CD4-positive, alpha-beta memory T cell (primary cell): ENCODE measurements at regions not wholly inside any gene's neighbourhood (a gene's known extent, or its start where the extent isn't known, plus 50 kb on each side); places are given as distances from the start of the nearest gene placed in this dataset.
"Not testable (repeated sequence)": the region's sequence is repeated elsewhere in the genome, so short reads cannot be mapped to it uniquely, and the experiment has no call there.

Experiments used
- CTCF ChIA-PET: fragments of 350-600 bp; sonication (Branson Sonifier 250); formaldehyde crosslinking; loops from one replicate; lab custom pipeline; 2021; ENCODE audit warnings: inconsistent platforms; ENCODE audit not compliant: partially characterized antibody; lab: Charles Lee
- POLR2A ChIA-PET: fragments of 350-600 bp; sonication (Branson Sonifier 250); formaldehyde crosslinking; loops from one replicate; lab custom pipeline; 2021; ENCODE audit not compliant: partially characterized antibody; lab: Charles Lee
- DNase-seq, 5 donors: peaks; one replicate each; pipeline versions ENCODE4 v3.0.0 to v3.0.0-alpha.2; 2020 to 2022; ENCODE audit warnings: mixed read lengths in 1 of 5
- H3K27ac ChIP-seq: one replicate; pipeline ENCODE4 v1.7.0; 2013; ENCODE audit warnings: low read depth, low read length
- H3K27me3 ChIP-seq: 2 replicates; pipeline ENCODE4 v1.7.0; 2013; ENCODE audit warnings: mild to moderate bottlenecking, low read length, moderate library complexity; ENCODE audit not compliant: insufficient read depth
- H3K36me3 ChIP-seq: 2 replicates; pipeline ENCODE4 v1.7.0; 2013; ENCODE audit warnings: mild to moderate bottlenecking, low read length, moderate library complexity; ENCODE audit not compliant: insufficient read depth
- H3K4me1 ChIP-seq: 2 replicates; pipeline ENCODE4 v1.7.0; 2013; ENCODE audit warnings: mild to moderate bottlenecking, low read length, moderate library complexity; ENCODE audit not compliant: insufficient read depth
- H3K4me3 ChIP-seq, 2 donors: one replicate each; pipeline ENCODE4 v1.7.0; 2013; ENCODE audit warnings: low read length in 2 of 2, mild to moderate bottlenecking in 1 of 2
- H3K9me3 ChIP-seq, 2 donors: one replicate each; pipeline ENCODE4 v1.7.0; 2013; ENCODE audit warnings: low read length in 2 of 2, control low read depth in 1 of 2; ENCODE audit not compliant: control insufficient read depth in 1 of 2
- H3K27ac Mint-ChIP-seq, 7 donors: one replicate each; pipeline ENCODE4 v1.8.0; 2020 to 2021; ENCODE audit warnings: mixed read lengths in 7 of 7, mild to moderate bottlenecking in 6 of 7, inconsistent platforms in 3 of 7, moderate library complexity in 3 of 7
- H3K27me3 Mint-ChIP-seq, 2 donors: one replicate each; pipeline ENCODE4 v1.8.0; 2020 to 2021; ENCODE audit warnings: mixed read lengths in 2 of 2
- H3K36me3 Mint-ChIP-seq, 2 donors: one replicate each; pipeline ENCODE4 v1.8.0; 2020 to 2021; ENCODE audit warnings: mixed read lengths in 2 of 2, inconsistent platforms in 1 of 2, mild to moderate bottlenecking in 1 of 2
- H3K4me1 Mint-ChIP-seq, 4 donors: one replicate each; pipeline ENCODE4 v1.8.0; 2020 to 2021; ENCODE audit warnings: mixed read lengths in 4 of 4, mild to moderate bottlenecking in 1 of 4
- H3K4me3 Mint-ChIP-seq, 8 donors: one replicate each; pipeline ENCODE4 v1.8.0; 2020 to 2021; ENCODE audit warnings: mixed read lengths in 8 of 8, mild to moderate bottlenecking in 7 of 8, moderate library complexity in 6 of 8, inconsistent platforms in 3 of 8
- H3K9me3 Mint-ChIP-seq, 8 donors: one replicate each; pipeline ENCODE4 v1.8.0; 2020 to 2021; ENCODE audit warnings: mixed read lengths in 8 of 8, mild to moderate bottlenecking in 5 of 8, inconsistent platforms in 3 of 8, moderate library complexity in 1 of 8
- intact Hi-C: fragments of 100-400 bp; cut with micrococcal nuclease; formaldehyde crosslinking; loops from one replicate; pipeline ENCODE4 v1.15.1; 2023

DNA sequence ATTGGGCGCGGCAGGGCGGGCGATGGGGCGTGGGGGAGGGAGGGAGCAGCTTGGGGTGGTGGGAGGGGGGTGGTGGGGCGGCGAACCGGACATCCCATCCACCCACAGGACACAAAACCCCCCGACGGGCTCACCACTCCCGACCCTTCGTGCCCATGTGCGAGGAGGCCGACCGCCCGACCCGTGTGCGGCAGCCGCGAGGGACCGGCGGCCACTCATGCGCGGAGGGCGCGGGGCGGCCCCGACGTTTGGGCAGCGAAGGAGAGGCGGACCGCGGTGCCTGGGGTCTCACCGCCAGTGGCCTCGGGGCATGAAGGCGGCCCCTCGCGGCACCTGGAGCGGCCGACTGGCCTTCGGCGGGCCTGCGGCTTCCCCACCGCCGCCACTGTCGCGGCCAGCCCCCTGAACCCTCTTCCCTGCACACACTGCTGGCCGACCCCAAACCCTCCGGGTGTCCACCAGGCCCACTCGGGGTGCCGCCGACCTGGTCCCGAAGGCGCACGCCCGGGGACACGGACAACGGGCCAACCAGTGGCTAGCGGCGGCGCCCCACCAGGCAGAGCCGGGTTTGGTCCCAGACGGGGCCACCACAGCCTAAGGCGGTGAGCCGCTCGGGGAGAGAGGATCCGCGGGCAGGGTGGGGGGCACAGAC lies 94.6 kb upstream of the ANKRD30BL start:
- Mint-ChIP-seq H3K36me3 (no peaks in the 10 kb centered on the region), H3K4me1 (no peaks in the 10 kb centered on the region), H3K27me3 (peaks cover 10 to 12% of the 10 kb centered on the region in 2 donors), H3K9me3 (peaks cover 0 to 29% (median 19%) of the 10 kb centered on the region in 8 donors), H3K27ac (no peak overlapping the region), H3K4me3 (no peak overlapping the region)
- no peaks in the 10 kb centered on the region for H3K9me3 ChIP-seq
- ChIA-PET CTCF (no interaction called here), POLR2A (no interaction called here)
- no peak for DNase-seq
- intact Hi-C loops = no loop called here
- no peak overlapping the region for H3K4me3 ChIP-seq
- H3K27me3 ChIP-seq = no peaks in the 10 kb centered on the region
- H3K4me1 ChIP-seq = no peaks in the 10 kb centered on the region
- H3K27ac ChIP-seq = no peak overlapping the region
- no peaks in the 10 kb centered on the region for H3K36me3 ChIP-seq

DNA sequence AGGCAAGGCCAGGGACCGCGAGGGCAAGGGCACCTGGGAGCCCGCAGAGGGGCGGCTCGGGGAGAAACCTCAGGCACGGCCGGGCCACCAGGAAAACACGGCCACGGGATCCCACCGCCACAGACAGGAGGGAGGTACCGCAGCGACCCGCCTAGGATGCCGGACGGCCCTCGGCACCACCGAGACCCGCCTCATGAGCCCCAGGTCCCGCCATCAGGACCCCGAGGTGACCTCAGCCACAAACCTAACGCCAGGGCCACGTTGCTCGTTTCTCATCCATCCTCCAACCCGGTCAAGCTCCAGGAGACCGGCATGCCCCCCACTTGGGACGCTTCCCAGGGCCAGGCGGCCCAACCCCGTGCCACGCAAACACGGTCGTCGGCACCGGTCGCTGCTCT lies 95.2 kb upstream of the ANKRD30BL start:
- H3K36me3 ChIP-seq, H3K27ac Mint-ChIP-seq, H3K36me3 Mint-ChIP-seq, H3K4me1 ChIP-seq, H3K27me3 ChIP-seq, H3K4me3 ChIP-seq, H3K4me1 Mint-ChIP-seq, POLR2A ChIA-PET, H3K27ac ChIP-seq, H3K9me3 ChIP-seq, intact Hi-C loops, H3K4me3 Mint-ChIP-seq, DNase-seq, CTCF ChIA-PET: not testable (repeated sequence)
- H3K9me3 Mint-ChIP-seq = peaks cover 0 to 26% (median 17%) of the 10 kb centered on the region in 8 donors
- peaks cover 10 to 12% of the 10 kb centered on the region in 2 donors for H3K27me3 Mint-ChIP-seq

DNA sequence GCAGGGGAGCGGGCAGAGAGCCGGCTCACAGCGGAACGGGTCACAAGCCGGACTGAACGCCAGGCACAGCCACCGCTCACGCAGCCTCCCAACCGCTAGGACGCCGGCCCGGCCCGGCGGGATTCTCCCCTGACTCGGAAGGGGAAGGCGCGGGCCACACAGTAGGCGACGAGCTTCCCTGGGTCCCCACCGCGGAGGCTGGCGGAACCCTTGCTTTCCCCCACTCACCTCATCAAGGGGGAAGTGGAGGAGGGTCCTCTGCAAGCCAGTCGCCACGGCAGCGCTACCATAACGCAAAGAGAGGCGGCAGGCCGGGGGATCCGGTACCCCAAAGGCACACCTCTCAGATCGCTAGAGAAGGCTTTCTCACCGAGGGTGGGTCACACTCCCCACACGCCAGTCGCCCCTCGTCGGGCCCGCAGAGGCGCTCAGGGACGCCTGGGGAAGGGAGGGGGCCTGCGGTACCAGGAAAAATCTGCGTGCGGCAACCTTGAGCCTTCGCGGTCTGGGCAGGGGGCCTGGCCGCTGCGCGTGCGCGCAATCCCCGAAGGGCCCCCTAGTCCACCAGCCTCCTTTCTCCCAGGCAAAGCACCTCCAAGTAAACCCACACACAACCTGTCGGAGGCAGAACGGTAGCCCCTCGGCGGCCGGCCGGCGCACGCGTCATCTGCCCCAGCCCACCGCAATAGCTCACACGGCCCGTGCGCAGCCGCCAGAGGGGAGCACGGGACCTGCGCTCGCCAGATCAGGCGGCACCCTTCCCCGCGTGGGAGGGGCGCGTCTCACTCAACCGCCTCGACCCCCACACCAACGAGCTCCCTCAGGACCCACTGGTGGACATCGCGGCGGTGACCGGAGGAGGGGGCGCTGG lies 95.8 kb upstream of the ANKRD30BL start:
- H3K4me3 Mint-ChIP-seq = not testable (repeated sequence)

DNA sequence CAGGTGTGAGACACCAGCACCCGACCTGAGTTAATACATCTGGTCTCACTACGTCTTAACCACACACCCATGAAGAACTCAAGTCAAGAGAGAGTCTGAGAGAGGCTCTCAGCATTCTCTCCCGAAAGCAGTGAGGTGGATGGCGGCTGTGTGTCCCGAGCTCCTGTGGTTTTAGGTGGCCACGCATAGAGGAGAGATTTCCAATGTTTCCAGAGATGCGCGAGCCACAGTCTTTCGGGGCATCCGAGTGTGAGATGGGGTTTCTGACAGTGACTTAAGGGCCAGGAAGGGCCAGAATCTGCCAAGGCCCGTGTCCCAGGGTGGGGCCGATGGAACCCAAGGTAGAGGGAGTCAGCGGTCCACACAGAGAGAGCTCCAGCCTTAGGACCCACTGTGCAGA lies 97.5 kb upstream of the ANKRD30BL start:
- CTCF ChIA-PET, POLR2A ChIA-PET, H3K4me3 Mint-ChIP-seq, H3K36me3 Mint-ChIP-seq, H3K27ac ChIP-seq, H3K9me3 ChIP-seq, H3K27ac Mint-ChIP-seq, H3K36me3 ChIP-seq, DNase-seq, H3K4me1 ChIP-seq, H3K27me3 ChIP-seq, intact Hi-C loops, H3K4me1 Mint-ChIP-seq, H3K4me3 ChIP-seq: not testable (repeated sequence)
- Mint-ChIP-seq H3K27me3 (peaks cover 10 to 12% of the 10 kb centered on the region in 2 donors), H3K9me3 (peaks cover 0 to 23% (median 12%) of the 10 kb centered on the region in 8 donors)

More for the DNA sequence above, 95.8 kb upstream of the ANKRD30BL start:
- H3K4me3 ChIP-seq, POLR2A ChIA-PET, H3K27ac ChIP-seq, H3K27me3 ChIP-seq, H3K36me3 ChIP-seq, intact Hi-C loops, DNase-seq, H3K36me3 Mint-ChIP-seq, H3K4me1 ChIP-seq, H3K9me3 ChIP-seq, H3K27ac Mint-ChIP-seq, CTCF ChIA-PET, H3K4me1 Mint-ChIP-seq: not testable (repeated sequence)
- Mint-ChIP-seq H3K27me3 (peaks cover 10 to 12% of the 10 kb centered on the region in 2 donors), H3K9me3 (peaks cover 0 to 25% (median 16%) of the 10 kb centered on the region in 8 donors)

DNA sequence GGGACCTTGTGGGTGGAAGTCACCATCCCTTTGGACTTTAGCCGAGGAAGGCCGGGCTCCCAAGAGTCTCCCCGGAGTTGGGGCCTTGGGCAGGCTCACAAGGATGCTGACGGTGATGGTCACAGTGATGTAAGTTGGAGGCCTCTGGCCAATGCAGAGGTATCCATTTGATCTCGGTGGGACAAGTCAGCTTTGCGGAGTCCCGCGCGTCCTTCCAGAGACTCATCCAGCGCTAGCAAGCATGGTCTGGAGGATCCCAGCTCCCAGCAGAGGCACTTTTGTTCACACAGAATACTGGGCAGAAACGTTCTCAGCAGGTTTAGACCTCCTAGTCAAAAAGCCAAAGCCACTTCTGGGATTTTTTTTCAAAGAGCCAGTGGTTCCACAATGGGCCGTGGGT lies 103.8 kb upstream of the ANKRD30BL start:
- H3K36me3 ChIP-seq, POLR2A ChIA-PET, H3K9me3 ChIP-seq, H3K27me3 Mint-ChIP-seq, H3K27ac ChIP-seq, CTCF ChIA-PET, H3K36me3 Mint-ChIP-seq, H3K27ac Mint-ChIP-seq, H3K27me3 ChIP-seq, H3K4me3 ChIP-seq, H3K4me1 Mint-ChIP-seq, H3K4me3 Mint-ChIP-seq, DNase-seq, H3K9me3 Mint-ChIP-seq, intact Hi-C loops: not testable (repeated sequence)
- peaks cover 12% of the 10 kb centered on the region for H3K4me1 ChIP-seq

DNA sequence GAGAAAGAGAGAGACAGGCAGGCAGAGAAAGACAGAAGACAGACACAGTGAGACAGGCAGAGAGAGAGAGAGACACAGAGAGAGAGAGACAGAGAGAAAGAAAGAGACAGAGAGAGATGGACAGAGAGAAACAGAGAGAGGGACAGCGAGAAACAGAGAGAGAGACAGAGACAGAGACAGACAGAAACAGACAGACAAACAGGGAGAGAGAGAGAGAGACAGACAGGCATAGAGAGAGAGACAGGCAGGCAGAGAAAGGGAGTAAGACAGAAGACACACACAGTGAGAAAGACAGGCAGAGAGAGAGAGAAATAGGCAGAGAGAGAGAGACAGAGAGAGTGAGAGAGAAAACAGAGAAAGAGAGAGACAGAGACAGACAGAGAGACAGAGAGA lies 105.3 kb upstream of the ANKRD30BL start:
- CTCF ChIA-PET = interaction anchor here (2.1 kb wide), 1 partner anchor 1577 kb away, joined by 12 read pairs; no protein-coding TSS in a partner anchor
- Mint-ChIP-seq H3K4me3 (no peak overlapping the region), H3K4me1 (peaks cover 0 to 6% (median under 1%) of the 10 kb centered on the region in 4 donors), H3K27me3 (no peaks in the 10 kb centered on the region), H3K36me3 (no peaks in the 10 kb centered on the region), H3K27ac (no peak overlapping the region), H3K9me3 (no peaks in the 10 kb centered on the region)
- Histone ChIP-seq H3K9me3 (no peaks in the 10 kb centered on the region), H3K4me3 (no peak overlapping the region), H3K27ac (no peak overlapping the region), H3K36me3 (no peaks in the 10 kb centered on the region), H3K4me1 (peaks cover 12% of the 10 kb centered on the region), H3K27me3 (no peaks in the 10 kb centered on the region)
- POLR2A ChIA-PET = no interaction called here
- no peak for DNase-seq
- intact Hi-C loops = no loop called here

DNA sequence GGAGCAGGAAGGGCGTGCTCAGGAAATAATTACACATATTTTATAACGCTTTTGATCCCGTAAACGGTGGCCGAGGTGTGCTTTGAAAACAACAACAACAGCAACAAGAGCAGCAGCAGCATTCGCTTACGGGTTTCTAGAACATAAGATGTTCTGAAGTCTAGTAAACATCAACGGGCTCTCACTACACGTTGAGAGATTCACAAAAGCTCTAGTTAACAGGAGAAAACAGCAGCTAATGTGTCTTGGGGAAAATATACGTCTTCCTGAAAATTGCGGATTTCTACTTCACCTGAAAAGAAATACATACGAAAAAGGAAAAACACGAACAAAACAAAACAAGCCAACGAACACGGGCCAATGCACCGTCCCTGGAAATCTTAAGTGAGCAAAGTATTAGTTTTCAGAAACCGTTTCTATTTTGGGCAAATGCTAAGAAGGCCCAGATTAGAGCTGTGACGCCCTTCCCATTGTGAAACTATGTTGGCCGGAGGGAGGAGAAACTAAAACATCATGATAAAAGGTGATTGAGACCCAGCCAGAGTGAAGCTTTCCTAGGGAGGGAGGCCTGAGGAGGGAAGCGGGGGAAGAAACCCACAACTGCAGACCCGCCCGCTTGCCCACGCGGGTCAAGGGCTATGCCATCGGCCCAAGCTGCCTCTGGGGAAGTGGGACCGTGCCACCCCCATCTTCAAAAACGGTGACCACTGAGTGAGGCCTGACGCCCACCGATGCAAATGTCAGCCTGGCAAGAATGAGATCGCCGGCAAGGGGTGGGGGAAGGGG lies 105.9 kb upstream of the ANKRD30BL start:
- H3K36me3 ChIP-seq, H3K36me3 Mint-ChIP-seq, H3K9me3 Mint-ChIP-seq, H3K27ac ChIP-seq, H3K27me3 Mint-ChIP-seq, H3K9me3 ChIP-seq, H3K4me3 Mint-ChIP-seq, H3K27ac Mint-ChIP-seq, H3K27me3 ChIP-seq, intact Hi-C loops, H3K4me3 ChIP-seq, H3K4me1 Mint-ChIP-seq, POLR2A ChIA-PET: not testable (repeated sequence)
- peak in 3 of 5 donors; percentile 9 to 17 (median 11) for DNase-seq
- CTCF ChIA-PET = interaction anchor here (2.1 kb wide), 1 partner anchor 1576 kb away, joined by 12 read pairs; no protein-coding TSS in a partner anchor
- peaks cover 12% of the 10 kb centered on the region for H3K4me1 ChIP-seq
